SK-N-SH (cell line): ENCODE measurements at regions not wholly inside any gene's neighbourhood (a gene's known extent, or its start where the extent isn't known, plus 50 kb on each side); places are given as distances from the start of the nearest gene placed in this dataset.

Experiments
- CTCF ChIA-PET: fragments of 300-600, 350-600 bp; formaldehyde crosslinking; extraction: SDS; loops from one replicate; lab custom pipeline; 2021; lab: Yijun Ruan, JAX
- POLR2A ChIA-PET: fragments of 350-600 bp; sonication (Branson Sonifier 250); formaldehyde crosslinking; extraction: SDS; loops from one replicate; lab custom pipeline; 2020; ENCODE audit warnings: antibody characterized with exemption, inconsistent platforms; lab: Yijun Ruan, JAX
- DNase-seq: peaks from one replicate; pipeline ENCODE4 v3.0.0; 2012
- H2AFZ ChIP-seq: fragments of 200-600 bp; sonication (generic); 2 replicates; pipeline ENCODE4 v1.8.1; 2016; ENCODE audit warnings: antibody characterized with exemption, mild to moderate bottlenecking, low read depth
- H3F3A ChIP-seq: fragments of 200-600 bp; sonication (generic); replicated peaks from 2 replicates; pipeline ENCODE3; 2016; ENCODE audit warnings: antibody characterized with exemption, mild to moderate bottlenecking; ENCODE audit not compliant: insufficient read depth
- H3K27ac ChIP-seq, 2 experiments: fragments of 200-500 bp in 1 of 2; fragments of 200-600 bp in 1 of 2; sonication (Bioruptor generic) in 1 of 2; sonication (generic), shearing (Covaris generic) in 1 of 2; 2 replicates each; pipeline versions ENCODE4 v1.5.1 to v1.6.1; 2014 to 2016; ENCODE audit warnings: low read depth in 2 of 2, inconsistent platforms in 1 of 2, low read length in 1 of 2, mild to moderate bottlenecking in 1 of 2, mixed read lengths in 1 of 2
- H3K27me3 ChIP-seq: fragments of 200-600 bp; sonication (generic), shearing (Covaris generic); 2 replicates; pipeline ENCODE4 v1.6.1; 2016; ENCODE audit warnings: mixed run types; ENCODE audit not compliant: insufficient read depth
- H3K36me3 ChIP-seq, 2 experiments: fragments of 200-500 bp in 1 of 2; fragments of 200-600 bp in 1 of 2; sonication (Bioruptor generic) in 1 of 2; sonication (generic) in 1 of 2; replicated peaks in 1 of 2; 2 replicates each; pipeline versions ENCODE3 to v1.5.1; 2014 to 2016; ENCODE audit warnings: low read length in 1 of 2, mild to moderate bottlenecking in 1 of 2; ENCODE audit not compliant: insufficient read depth in 2 of 2, control insufficient read depth in 1 of 2
- H3K4me1 ChIP-seq, 2 experiments: fragments of 200-500 bp in 1 of 2; fragments of 200-600 bp in 1 of 2; sonication (Bioruptor generic) in 1 of 2; sonication (generic), shearing (Covaris generic) in 1 of 2; 2 replicates each; pipeline versions ENCODE4 v1.5.1 to v1.6.1; 2014 to 2016; ENCODE audit warnings: low read depth in 1 of 2, low read length in 1 of 2, mixed run types in 1 of 2; ENCODE audit not compliant: insufficient read depth in 2 of 2, control insufficient read depth in 1 of 2
- H3K4me2 ChIP-seq: fragments of 200-600 bp; sonication (generic), shearing (Covaris generic); 2 replicates; pipeline ENCODE4 v1.6.1; 2017; ENCODE audit warnings: mixed run types
- H3K4me3 ChIP-seq, 2 experiments: fragments of 200-500 bp in 1 of 2; fragments of 200-600 bp in 1 of 2; sonication (Bioruptor generic) in 1 of 2; sonication (generic), shearing (Covaris generic) in 1 of 2; 2 replicates each; pipeline versions ENCODE4 v1.5.1 to v1.8.1; 2014 to 2016; ENCODE audit warnings: low read depth in 2 of 2, inconsistent platforms in 1 of 2, low read length in 1 of 2, mild to moderate bottlenecking in 1 of 2, mixed read lengths in 1 of 2, moderate library complexity in 1 of 2
- H3K79me2 ChIP-seq: fragments of 200-600 bp; sonication (generic); 2 replicates; pipeline ENCODE4 v1.8.1; 2017; ENCODE audit warnings: mild to moderate bottlenecking; ENCODE audit not compliant: insufficient read depth
- H3K9ac ChIP-seq: fragments of 200-600 bp; sonication (generic); 2 replicates; pipeline ENCODE4 v1.6.1; 2017; ENCODE audit warnings: mixed run types
- H3K9me2 ChIP-seq: fragments of 200-600 bp; sonication (generic); 2 replicates; pipeline ENCODE4 v1.6.1; 2017; ENCODE audit warnings: mixed run types
- H3K9me3 ChIP-seq: fragments of 200-600 bp; sonication (generic); 2 replicates; pipeline ENCODE4 v1.6.1; 2017; ENCODE audit warnings: mixed run types, mild to moderate bottlenecking, moderate library complexity
- H4K20me1 ChIP-seq: fragments of 200-600 bp; sonication (generic); 2 replicates; pipeline ENCODE4 v1.6.1; 2017; ENCODE audit warnings: mild to moderate bottlenecking, mixed run types; ENCODE audit not compliant: insufficient read depth
- CTCF ChIP-seq: fragments of 200-600 bp; sonication (generic); IDR thresholded peaks from 2 replicates; pipeline ENCODE4 v1.6.1; 2017; ENCODE audit warnings: antibody characterized with exemption, mild to moderate bottlenecking, moderate library complexity
- EP300 ChIP-seq, 2 experiments: IDR thresholded peaks; 2 replicates each; pipeline versions ENCODE4 v1.4.0 to v1.6.1; 2012; ENCODE audit warnings: borderline replicate concordance in 1 of 2, low read depth in 1 of 2, low read length in 1 of 2
- EZH2phosphoT487 ChIP-seq: fragments of 200-600 bp; sonication (generic); IDR thresholded peaks from 2 replicates; pipeline ENCODE4 v1.6.1; 2017; ENCODE audit warnings: low read depth, mixed run types, mild to moderate bottlenecking, antibody characterized with exemption, moderate library complexity, borderline replicate concordance
- FOSL2 ChIP-seq: IDR thresholded peaks from 2 replicates; pipeline ENCODE4 v1.4.0; 2012; ENCODE audit warnings: low read depth, mild to moderate bottlenecking, moderate library complexity, borderline replicate concordance
- GABPA ChIP-seq: IDR thresholded peaks from 2 replicates; pipeline ENCODE4 v1.4.0; 2012; ENCODE audit warnings: low read depth, mild to moderate bottlenecking
- GATA2 ChIP-seq: sonication (generic); formaldehyde crosslinking; IDR thresholded peaks from 2 replicates; pipeline ENCODE4 v1.5.0; 2020; ENCODE audit warnings: mild to moderate bottlenecking, missing genetic modification reagents
- MAX ChIP-seq: IDR thresholded peaks from 2 replicates; pipeline ENCODE4 v1.4.0; 2012; ENCODE audit warnings: low read depth
- MXI1 ChIP-seq: IDR thresholded peaks from 2 replicates; pipeline ENCODE4 v1.6.1; 2012; ENCODE audit warnings: mild to moderate bottlenecking, low read depth, low read length, improper control_type of control experiment
- NFIC ChIP-seq: IDR thresholded peaks from 2 replicates; pipeline ENCODE4 v1.4.0; 2012; ENCODE audit warnings: borderline replicate concordance
- RAD21 ChIP-seq: IDR thresholded peaks from 2 replicates; pipeline ENCODE4 v1.6.1; 2012; ENCODE audit warnings: mild to moderate bottlenecking, low read length
- RFX5 ChIP-seq: IDR thresholded peaks from 2 replicates; pipeline ENCODE4 v1.6.1; 2012; ENCODE audit warnings: mild to moderate bottlenecking, improper control_type of control experiment, low read length
- RXRA ChIP-seq: IDR thresholded peaks from 2 replicates; pipeline ENCODE4 v1.4.0; 2012; ENCODE audit warnings: low read depth, mild to moderate bottlenecking, borderline replicate concordance
- TEAD4 ChIP-seq: IDR thresholded peaks from 2 replicates; pipeline ENCODE4 v1.4.0; 2012; ENCODE audit warnings: mild to moderate bottlenecking, borderline replicate concordance; ENCODE audit not compliant: insufficient read depth
- YY1 ChIP-seq: IDR thresholded peaks from 2 replicates; pipeline ENCODE4 v1.4.0; 2012; ENCODE audit warnings: low read depth, mild to moderate bottlenecking
- WGBS: methylation state at CpG from one replicate; pipeline ENCODE4 v1.1.6; 2017; ENCODE audit warnings: low lambda C conversion rate; 5-methylcytosine and 5-hydroxymethylcytosine counted together

GRCh38 chr4:165740911-165741310 is 132.1 kb upstream of the TLL1 start:
- WGBS = 33% methylated on average over 6 of the region's 6 CpGs
- POLR2A ChIA-PET = no interaction called here

GRCh38 chr4:165743422-165743821 is 129.6 kb upstream of the TLL1 start:
- H3K27me3 ChIP-seq = no peaks in the 10 kb centered on the region
- H3K9ac ChIP-seq = no peak overlapping the region
- no peaks in the 10 kb centered on the region; a peak in 1 of 4 replicates for H3K4me1 ChIP-seq
- CTCF ChIA-PET = no interaction called here
- H3K79me2 ChIP-seq = no peaks in the 10 kb centered on the region; the same call in 1 of the 2 replicates
- H3K27ac ChIP-seq = no peak overlapping the region
- 44% methylated on average over 3 of the region's 3 CpGs for WGBS
- no peak for TF ChIP-seq EP300 (IDR thresholded peaks at IDR 0.05; ENCODE audit: borderline replicate concordance in 1 of 2, low read depth in 1 of 2, low read length in 1 of 2)
- TF ChIP-seq MAX = no peak
- no peak for TF ChIP-seq RFX5
- TF ChIP-seq YY1 = no peak
- TF ChIP-seq MXI1 = no peak
- no peak for TF ChIP-seq FOSL2
- TF ChIP-seq, all 33 proteins: peak for 0
- H3K9me2 ChIP-seq = no peaks in the 10 kb centered on the region
- DNase-seq = no peak
- no peak overlapping the region for H3K4me2 ChIP-seq
- H3K36me3 ChIP-seq = no peaks in the 10 kb centered on the region
- POLR2A ChIA-PET = no interaction called here
- H3F3A ChIP-seq = no peaks in the 10 kb centered on the region
- H4K20me1 ChIP-seq = no peaks in the 10 kb centered on the region
- H3K4me3 ChIP-seq = no peak overlapping the region
- H2AFZ ChIP-seq = no peak overlapping the region
- H3K9me3 ChIP-seq = no peaks in the 10 kb centered on the region

More at GRCh38 chr4:165740911-165741310, 132.1 kb upstream of the TLL1 start:
- CTCF ChIA-PET = no interaction called here
- Histone ChIP-seq H3K79me2 (no peaks in the 10 kb centered on the region; the same call in 1 of the 2 replicates), H3K27ac (no peak overlapping the region), H3K9ac (no peak overlapping the region), H3K4me2 (no peak overlapping the region), H3K36me3 (no peaks in the 10 kb centered on the region), H4K20me1 (no peaks in the 10 kb centered on the region), H2AFZ (no peak overlapping the region), H3K4me1 (no peaks in the 10 kb centered on the region; a peak in 1 of 4 replicates), H3K27me3 (no peaks in the 10 kb centered on the region), H3F3A (no peaks in the 10 kb centered on the region), H3K4me3 (no peak overlapping the region), H3K9me3 (no peaks in the 10 kb centered on the region), H3K9me2 (no peaks in the 10 kb centered on the region)
- no peak for DNase-seq
- TF ChIP-seq EP300 (IDR thresholded peaks at IDR 0.05; ENCODE audit: borderline replicate concordance in 1 of 2, low read depth in 1 of 2, low read length in 1 of 2) (no peak), EZH2phosphoT487 (no peak), RAD21 (no peak), GATA2 (no peak), NFIC (no peak), TEAD4 (no peak), RXRA (no peak), GABPA (no peak), CTCF (no peak)
